Osteoblast (primary cell): ENCODE measurements at regions not wholly inside any gene's neighbourhood (a gene's known extent, or its start where the extent isn't known, plus 50 kb on each side); places are given as distances from the start of the nearest gene placed in this dataset.

Source experiments
- DNase-seq: peaks from one replicate; pipeline ENCODE4 v3.0.0; 2011; ENCODE audit warnings: low spot score, mixed read lengths; ENCODE audit not compliant: insufficient read length; ENCODE audit errors: missing footprints
- H2AFZ ChIP-seq: 2 replicates; pipeline ENCODE4 v1.6.0; 2011; ENCODE audit warnings: mild to moderate bottlenecking, low read length
- H3K27ac ChIP-seq: 2 replicates; pipeline ENCODE4 v1.5.1; 2011; ENCODE audit warnings: mild to moderate bottlenecking, low read depth, low read length, moderate library complexity
- H3K27me3 ChIP-seq: 2 replicates; pipeline ENCODE4 v1.6.0; 2012; ENCODE audit warnings: mild to moderate bottlenecking, control low read depth, inconsistent platforms, low read length, moderate library complexity; ENCODE audit not compliant: insufficient read depth
- H3K36me3 ChIP-seq: 2 replicates; pipeline ENCODE4 v1.5.1; 2011; ENCODE audit warnings: mild to moderate bottlenecking, low read length, control low read depth, moderate library complexity; ENCODE audit not compliant: insufficient read depth
- H3K4me1 ChIP-seq: 2 replicates; pipeline ENCODE4 v1.5.1; 2011; ENCODE audit warnings: mild to moderate bottlenecking, low read length, control low read depth, moderate library complexity; ENCODE audit not compliant: insufficient read depth
- H3K4me2 ChIP-seq: 2 replicates; pipeline ENCODE4 v1.6.0; 2011; ENCODE audit warnings: mild to moderate bottlenecking, low read length; ENCODE audit not compliant: insufficient read depth
- H3K4me3 ChIP-seq: fragments of 200-600 bp; sonication (generic); 3 replicates; pipeline ENCODE4 v1.5.1; 2012; ENCODE audit warnings: mild to moderate bottlenecking, low read length, inconsistent platforms; ENCODE audit not compliant: insufficient read depth
- H3K79me2 ChIP-seq: 2 replicates; pipeline ENCODE4 v1.6.0; 2012; ENCODE audit warnings: mild to moderate bottlenecking, low read length, control low read depth, inconsistent platforms; ENCODE audit not compliant: insufficient read depth
- H3K9me3 ChIP-seq: 2 replicates; pipeline ENCODE4 v1.5.1; 2011; ENCODE audit warnings: low read depth, low read length, control low read depth
- H4K20me1 ChIP-seq: 2 replicates; pipeline ENCODE4 v1.6.0; 2012; ENCODE audit warnings: mild to moderate bottlenecking, low read length, control low read depth; ENCODE audit not compliant: insufficient read depth
- TF ChIP-seq, protein P1 (sequence below): IDR thresholded peaks from 2 replicates; pipeline ENCODE4 v1.5.1; 2011; ENCODE audit warnings: mild to moderate bottlenecking, low read depth, low read length, moderate library complexity; ENCODE audit errors: extremely low read depth

- DNase-seq: no peak
- Histone ChIP-seq H2AFZ (no peak overlapping the region), H3K4me1 (no peaks in the 10 kb centered on the region), H3K4me3 (no peak overlapping the region), H4K20me1 (no peaks in the 10 kb centered on the region), H3K36me3 (no peaks in the 10 kb centered on the region), H3K9me3 (no peaks in the 10 kb centered on the region), H3K79me2 (no peaks in the 10 kb centered on the region), H3K27me3 (no peaks in the 10 kb centered on the region), H3K4me2 (no peak overlapping the region), H3K27ac (no peak overlapping the region)
- TF ChIP-seq, protein P1, sequence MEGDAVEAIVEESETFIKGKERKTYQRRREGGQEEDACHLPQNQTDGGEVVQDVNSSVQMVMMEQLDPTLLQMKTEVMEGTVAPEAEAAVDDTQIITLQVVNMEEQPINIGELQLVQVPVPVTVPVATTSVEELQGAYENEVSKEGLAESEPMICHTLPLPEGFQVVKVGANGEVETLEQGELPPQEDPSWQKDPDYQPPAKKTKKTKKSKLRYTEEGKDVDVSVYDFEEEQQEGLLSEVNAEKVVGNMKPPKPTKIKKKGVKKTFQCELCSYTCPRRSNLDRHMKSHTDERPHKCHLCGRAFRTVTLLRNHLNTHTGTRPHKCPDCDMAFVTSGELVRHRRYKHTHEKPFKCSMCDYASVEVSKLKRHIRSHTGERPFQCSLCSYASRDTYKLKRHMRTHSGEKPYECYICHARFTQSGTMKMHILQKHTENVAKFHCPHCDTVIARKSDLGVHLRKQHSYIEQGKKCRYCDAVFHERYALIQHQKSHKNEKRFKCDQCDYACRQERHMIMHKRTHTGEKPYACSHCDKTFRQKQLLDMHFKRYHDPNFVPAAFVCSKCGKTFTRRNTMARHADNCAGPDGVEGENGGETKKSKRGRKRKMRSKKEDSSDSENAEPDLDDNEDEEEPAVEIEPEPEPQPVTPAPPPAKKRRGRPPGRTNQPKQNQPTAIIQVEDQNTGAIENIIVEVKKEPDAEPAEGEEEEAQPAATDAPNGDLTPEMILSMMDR: no peak
Observed at GRCh38 chr4:79182209-79182608, 143.7 kb downstream of the NAA11 start.

- Histone ChIP-seq H3K79me2 (no peaks in the 10 kb centered on the region), H3K4me2 (no peak overlapping the region), H3K27ac (no peak overlapping the region), H4K20me1 (no peaks in the 10 kb centered on the region), H3K4me3 (no peak overlapping the region), H3K36me3 (no peaks in the 10 kb centered on the region), H3K27me3 (no peaks in the 10 kb centered on the region), H3K4me1 (no peaks in the 10 kb centered on the region), H2AFZ (no peak overlapping the region), H3K9me3 (no peaks in the 10 kb centered on the region)
- TF ChIP-seq, protein P1: no peak
- no peak for DNase-seq
Observed at GRCh38 chr4:79181190-79181589, 144.7 kb downstream of the NAA11 start.

DNA sequence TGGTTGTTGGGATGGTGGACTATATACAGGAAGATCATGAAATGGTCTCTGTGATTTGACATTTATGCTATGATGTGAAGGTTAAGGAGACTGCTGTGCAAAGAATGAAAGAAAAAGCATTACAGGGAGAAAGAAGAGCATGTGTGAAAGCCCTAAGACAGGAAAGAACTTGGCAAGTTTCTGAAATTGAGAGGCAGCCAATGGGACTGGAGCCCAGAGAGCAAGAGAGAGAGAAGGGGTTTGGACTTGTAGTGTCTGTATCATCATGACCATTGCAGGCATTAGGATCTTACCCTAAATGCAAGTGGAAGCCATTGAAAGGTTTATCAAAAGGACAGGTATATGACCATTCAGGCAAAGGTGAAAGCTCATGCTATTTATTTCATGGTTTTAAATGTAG is 147.1 kb downstream of the NAA11 start:
- H3K4me2 ChIP-seq: no peak overlapping the region
- H3K4me1 ChIP-seq: no peaks in the 10 kb centered on the region
- H3K4me3 ChIP-seq: no peak overlapping the region
- no peaks in the 10 kb centered on the region for H3K27me3 ChIP-seq
- no peak overlapping the region for H2AFZ ChIP-seq
- no peaks in the 10 kb centered on the region for H3K9me3 ChIP-seq
- DNase-seq: no peak
- H3K27ac ChIP-seq: no peak overlapping the region
- H3K79me2 ChIP-seq: no peaks in the 10 kb centered on the region
- TF ChIP-seq, protein P1: no peak
- no peaks in the 10 kb centered on the region for H3K36me3 ChIP-seq
- no peaks in the 10 kb centered on the region for H4K20me1 ChIP-seq

GRCh38 chr4:79177388-79177787 is 148.5 kb downstream of the NAA11 start:
- TF ChIP-seq, protein P1: no peak
- no peaks in the 10 kb centered on the region for H3K36me3 ChIP-seq
- DNase-seq: no peak
- no peak overlapping the region for H2AFZ ChIP-seq
- H3K27me3 ChIP-seq: no peaks in the 10 kb centered on the region
- H3K4me3 ChIP-seq: no peak overlapping the region
- no peaks in the 10 kb centered on the region for H3K4me1 ChIP-seq
- H3K4me2 ChIP-seq: no peak overlapping the region
- no peak overlapping the region for H3K27ac ChIP-seq
- no peaks in the 10 kb centered on the region for H3K9me3 ChIP-seq
- no peaks in the 10 kb centered on the region for H3K79me2 ChIP-seq
- H4K20me1 ChIP-seq: no peaks in the 10 kb centered on the region
